ENCODE measurements at regions not wholly inside any gene's neighbourhood (a gene's known extent, or its start where the extent isn't known, plus 50 kb on each side); places are given as distances from the start of the nearest gene placed in this dataset.

DNA sequence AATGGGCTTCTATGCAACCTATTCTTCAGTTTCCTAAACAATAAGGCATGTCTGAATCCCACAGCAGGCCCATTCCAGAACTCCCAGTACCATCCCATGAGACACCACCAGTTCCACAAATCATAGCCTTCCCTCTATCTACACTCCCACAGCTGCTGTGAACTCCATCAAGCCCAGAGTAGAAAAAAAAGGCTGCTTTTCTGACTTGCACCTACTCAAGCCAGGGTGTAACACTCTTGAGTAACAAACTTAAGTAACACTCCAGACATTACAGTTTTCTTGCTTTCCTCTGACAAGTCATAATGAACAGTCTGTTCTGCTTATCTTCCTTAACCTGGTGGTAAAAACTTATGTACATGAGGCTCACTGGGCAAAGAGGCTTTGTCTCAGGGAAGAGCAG lies 283.1 kb downstream of the NFKBIZ start:
- TF ChIP-seq FOS (IDR thresholded peaks at IDR 0.05; ENCODE audit: borderline replicate concordance, insufficient read depth, low read length): no peak
- no peak for TF ChIP-seq GATA2 (IDR thresholded peaks at IDR 0.05; ENCODE audit: insufficient read depth, insufficient read length, low read depth, low read length)
- TF ChIP-seq, protein P1, sequence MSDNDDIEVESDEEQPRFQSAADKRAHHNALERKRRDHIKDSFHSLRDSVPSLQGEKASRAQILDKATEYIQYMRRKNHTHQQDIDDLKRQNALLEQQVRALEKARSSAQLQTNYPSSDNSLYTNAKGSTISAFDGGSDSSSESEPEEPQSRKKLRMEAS (IDR thresholded peaks at IDR 0.05; ENCODE audit: insufficient read depth, insufficient read length): no peak
- TF ChIP-seq JUN (IDR thresholded peaks at IDR 0.05; ENCODE audit: borderline replicate concordance, insufficient read depth, insufficient read length, low read depth): no peak
- TF ChIP-seq, protein P2, sequence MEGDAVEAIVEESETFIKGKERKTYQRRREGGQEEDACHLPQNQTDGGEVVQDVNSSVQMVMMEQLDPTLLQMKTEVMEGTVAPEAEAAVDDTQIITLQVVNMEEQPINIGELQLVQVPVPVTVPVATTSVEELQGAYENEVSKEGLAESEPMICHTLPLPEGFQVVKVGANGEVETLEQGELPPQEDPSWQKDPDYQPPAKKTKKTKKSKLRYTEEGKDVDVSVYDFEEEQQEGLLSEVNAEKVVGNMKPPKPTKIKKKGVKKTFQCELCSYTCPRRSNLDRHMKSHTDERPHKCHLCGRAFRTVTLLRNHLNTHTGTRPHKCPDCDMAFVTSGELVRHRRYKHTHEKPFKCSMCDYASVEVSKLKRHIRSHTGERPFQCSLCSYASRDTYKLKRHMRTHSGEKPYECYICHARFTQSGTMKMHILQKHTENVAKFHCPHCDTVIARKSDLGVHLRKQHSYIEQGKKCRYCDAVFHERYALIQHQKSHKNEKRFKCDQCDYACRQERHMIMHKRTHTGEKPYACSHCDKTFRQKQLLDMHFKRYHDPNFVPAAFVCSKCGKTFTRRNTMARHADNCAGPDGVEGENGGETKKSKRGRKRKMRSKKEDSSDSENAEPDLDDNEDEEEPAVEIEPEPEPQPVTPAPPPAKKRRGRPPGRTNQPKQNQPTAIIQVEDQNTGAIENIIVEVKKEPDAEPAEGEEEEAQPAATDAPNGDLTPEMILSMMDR (IDR thresholded peaks at IDR 0.05; ENCODE audit: extremely low read depth in 1 of 2, insufficient read depth in 1 of 2, low read depth in 1 of 2, low read length in 2 of 2): no peak
- no peak for TF ChIP-seq MYC (IDR thresholded peaks at IDR 0.05; ENCODE audit: low read depth, low read length)
- TF ChIP-seq EZH2 (IDR thresholded peaks at IDR 0.05; ENCODE audit: borderline replicate concordance, low read depth, low read length, severe bottlenecking): no peak
- TF ChIP-seq POLR2AphosphoS5 (IDR thresholded peaks at IDR 0.05; ENCODE audit: insufficient read depth, low read depth, low read length): no peak
- no peak for TF ChIP-seq POLR2A (IDR thresholded peaks at IDR 0.05; ENCODE audit: low read depth, low read length)
- Histone ChIP-seq H3K4me1 (ENCODE audit: control insufficient read depth, extremely low read depth, insufficient read depth, low read length) (peaks cover 23% of the 10 kb centered on the region), H3K4me2 (ENCODE audit: insufficient read depth, low read length) (no peak overlapping the region), H4K20me1 (replicated peaks; ENCODE audit: control insufficient read depth, extremely low read depth, insufficient read depth, low read length) (no peaks in the 10 kb centered on the region), H3K4me3 (replicated peaks in 1 of 3; ENCODE audit: insufficient read depth in 1 of 3, low read depth in 1 of 3, low read length in 3 of 3) (no peak overlapping the region), H3K27me3 (ENCODE audit: control insufficient read depth in 2 of 2, insufficient read depth in 2 of 2, low read length in 2 of 2) (no peaks in the 10 kb centered on the region), H3K79me2 (ENCODE audit: control insufficient read depth, insufficient read depth, low read length) (no peaks in the 10 kb centered on the region), H3K9me1 (replicated peaks; ENCODE audit: control insufficient read depth, extremely low read depth, insufficient read depth, low read length) (no peaks in the 10 kb centered on the region), H2AFZ (ENCODE audit: low read depth, low read length) (no peak overlapping the region), H3K36me3 (ENCODE audit: control insufficient read depth in 2 of 2, extremely low read depth in 1 of 2, insufficient read depth in 2 of 2, low read length in 2 of 2) (no peaks in the 10 kb centered on the region), H3K9ac (replicated peaks; ENCODE audit: extremely low read depth, insufficient read depth, low read length) (no peak overlapping the region), H3K9me3 (replicated peaks; ENCODE audit: control insufficient read depth, insufficient read depth, low read length) (no peaks in the 10 kb centered on the region), H3K27ac (ENCODE audit: insufficient read depth, low read depth, low read length) (no peak overlapping the region)
- dilution Hi-C loops (cut with MboI; ENCODE audit: extremely low pct_ligation_motif_present, low sequenced_read_pairs): no loop called here
- BruUV-seq (replicated peaks): no TSS peak
- DNase-seq (ENCODE audit: low read depth, low spot score): no peak
- POLR2A ChIA-PET: no interaction called here
- no peak for FAIRE-seq
- intact Hi-C loops (cut with micrococcal nuclease): no loop called here
- CTCF ChIA-PET: no interaction called here
